Stimulated activated CD4-positive, alpha-beta T cell treated with anti-CD3 and anti-CD28 coated beads, Interleukin-1b, Interleukin-23, amount 100 ng/mL, for 48 hours (primary cell): ENCODE measurements at regions not wholly inside any gene's neighbourhood (a gene's known extent, or its start where the extent isn't known, plus 50 kb on each side); places are given as distances from the start of the nearest gene placed in this dataset.

Experiments
- DNase-seq: peaks from one replicate; pipeline ENCODE4 v3.0.0-alpha.2; 2020

- no peak for DNase-seq
Measured at GRCh38 chr4:10334506-10335028, 122.7 kb downstream of the ZNF518B start.

GRCh38 chr4:10333942-10334341 lies 123.3 kb downstream of the ZNF518B start:
- DNase-seq, result no peak

- no peak for DNase-seq
Measured at GRCh38 chr4:10326075-10326474, 131.2 kb downstream of the ZNF518B start.

GRCh38 chr4:10321931-10322330 lies 135.3 kb downstream of the ZNF518B start:
- no peak for DNase-seq

- DNase-seq, result no peak
Measured at GRCh38 chr4:10320130-10320529, 137.1 kb downstream of the ZNF518B start.

- no peak for DNase-seq
Measured at GRCh38 chr4:10317345-10317744, 139.9 kb downstream of the ZNF518B start.

- no peak for DNase-seq
Measured at GRCh38 chr4:10316851-10317250, 140.4 kb downstream of the ZNF518B start.

GRCh38 chr4:10315638-10316037 lies 141.6 kb downstream of the ZNF518B start:
- no peak for DNase-seq

- no peak for DNase-seq
Measured at GRCh38 chr4:10312568-10312967, 144.7 kb downstream of the ZNF518B start.

- no peak for DNase-seq
Measured at GRCh38 chr4:10311939-10312338, 145.3 kb downstream of the ZNF518B start.

- DNase-seq, result no peak
Measured at GRCh38 chr4:10305816-10306215, 151.4 kb downstream of the ZNF518B start.

GRCh38 chr4:10303291-10303690 lies 153.9 kb downstream of the ZNF518B start:
- no peak for DNase-seq

- DNase-seq, result no peak
Measured at GRCh38 chr4:10302096-10302495, 155.1 kb downstream of the ZNF518B start.

GRCh38 chr4:10299601-10300000 lies 157.6 kb downstream of the ZNF518B start:
- DNase-seq, result no peak

GRCh38 chr4:10298681-10299080 lies 158.5 kb downstream of the ZNF518B start:
- DNase-seq, result no peak

GRCh38 chr4:10296730-10297129 lies 160.5 kb downstream of the ZNF518B start:
- DNase-seq, result no peak

GRCh38 chr4:10295301-10295700 lies 161.9 kb downstream of the ZNF518B start:
- no peak for DNase-seq

GRCh38 chr4:10289538-10289906 lies 167.7 kb downstream of the ZNF518B start:
- no peak for DNase-seq

- DNase-seq, result no peak
Measured at GRCh38 chr4:10288830-10289537, 168.2 kb downstream of the ZNF518B start.

- no peak for DNase-seq
Measured at GRCh38 chr4:10285028-10285427, 168.4 kb upstream of the WDR1 start.

- no peak for DNase-seq
Measured at GRCh38 chr4:10283761-10284160, 167.2 kb upstream of the WDR1 start.

GRCh38 chr4:10281996-10282395 lies 165.4 kb upstream of the WDR1 start:
- DNase-seq, result no peak

- DNase-seq, result no peak
Measured at GRCh38 chr4:10279261-10279660, 162.7 kb upstream of the WDR1 start.

GRCh38 chr4:10278071-10278470 lies 161.5 kb upstream of the WDR1 start:
- no peak for DNase-seq

- no peak for DNase-seq
Measured at GRCh38 chr4:10276152-10276551, 159.6 kb upstream of the WDR1 start.
